Spleen (tissue), 11 donors: ENCODE measurements at regions not wholly inside any gene's neighbourhood (a gene's known extent, or its start where the extent isn't known, plus 50 kb on each side); places are given as distances from the start of the nearest gene placed in this dataset.

Experiments used
- DNase-seq: peaks from one replicate; pipeline ENCODE4 v3.0.0-alpha.2; 2020
- H3K27ac ChIP-seq, 8 donors: fragments of 200-600 bp; sonication (generic) in 7 of 8; 1 replicate in 4 of 8; 2 replicates in 4 of 8; pipeline versions ENCODE4 v1.5.0 to v1.8.0; 2016 to 2021; ENCODE audit warnings: inconsistent platforms in 4 of 8, mild to moderate bottlenecking in 4 of 8, moderate library complexity in 1 of 8
- H3K27me3 ChIP-seq, 7 donors: fragments of 200-600 bp; sonication (generic) in 6 of 7; replicated peaks in 1 of 7; 1 replicate in 4 of 7; 2 replicates in 3 of 7; pipeline versions ENCODE4 v1.5.0 to v1.8.0; 2016 to 2021; ENCODE audit warnings: inconsistent platforms in 3 of 7, mild to moderate bottlenecking in 1 of 7
- H3K36me3 ChIP-seq, 6 donors: fragments of 200-600 bp; sonication (generic) in 5 of 6; 1 replicate in 4 of 6; 2 replicates in 2 of 6; pipeline versions ENCODE4 v1.5.0 to v1.8.0; 2016 to 2021; ENCODE audit warnings: inconsistent platforms in 2 of 6
- H3K4me1 ChIP-seq, 6 donors: fragments of 200-600 bp; sonication (generic) in 5 of 6; 1 replicate in 3 of 6; 2 replicates in 3 of 6; pipeline versions ENCODE4 v1.5.0 to v1.8.0; 2016 to 2021; ENCODE audit warnings: inconsistent platforms in 3 of 6
- H3K4me3 ChIP-seq, 8 donors: fragments of 200-600 bp; sonication (generic) in 7 of 8; 1 replicate in 4 of 8; 2 replicates in 4 of 8; pipeline versions ENCODE4 v1.5.0 to v1.8.0; 2016 to 2021; ENCODE audit warnings: inconsistent platforms in 4 of 8, mild to moderate bottlenecking in 4 of 8, moderate library complexity in 2 of 8
- H3K9me3 ChIP-seq, 8 donors: fragments of 200-600 bp; sonication (generic) in 7 of 8; 1 replicate in 4 of 8; 2 replicates in 4 of 8; pipeline versions ENCODE4 v1.5.0 to v1.8.0; 2016 to 2021; ENCODE audit warnings: inconsistent platforms in 4 of 8
- POLR2A ChIP-seq, 3 donors: fragments of 450-650 bp; IDR thresholded peaks; one replicate each; pipeline ENCODE4 v1.5.1; 2017; ENCODE audit warnings: antibody characterized with exemption in 3 of 3, mild to moderate bottlenecking in 1 of 3
- POLR2AphosphoS5 ChIP-seq, 3 donors: sonication (generic); formaldehyde crosslinking; IDR thresholded peaks; one replicate each; pipeline ENCODE4 v1.5.1; 2017; ENCODE audit warnings: antibody characterized with exemption in 3 of 3
- whole genome bisulfite sequencing, 5 donors: extraction: QIAGEN DNeasy Blood & Tissue Kit in 3 of 5; methylation state at CpG; one replicate each; pipeline versions ENCODE4 v1.1.5 to v1.1.7; 2013 to 2018; 5-methylcytosine and 5-hydroxymethylcytosine counted together
- intact Hi-C: fragments of 100-400 bp; cut with DNase I; formaldehyde crosslinking; loops from one replicate; pipeline ENCODE4 v1.15.0; 2023; ENCODE audit warnings: low total_unique reads
- TF ChIP-seq, protein P1 (sequence below), 11 experiments: fragments of 200-600 bp in 7 of 11; fragments of 450-650 bp in 4 of 11; sonication (generic) in 4 of 11; IDR thresholded peaks in 8 of 11; conservative IDR thresholded peaks in 3 of 11; 1 replicate in 7 of 11; 2 replicates in 4 of 11; pipeline versions ENCODE4 v1.4.0 to v1.8.0; 2016 to 2021; ENCODE audit warnings: antibody characterized with exemption in 11 of 11, inconsistent platforms in 4 of 11, mild to moderate bottlenecking in 1 of 11
- donor health status: healthy with polysubstance abuse.
- donor health status: DM: no; HTN: no; CAD: no; lungs with moderate emphysema.
- donor health status: DM: no; HTN: no; CAD: no.
- donor health status: Bipolar disorder and iron deficiency.
- donor health status: healthy.
- donor health status: DM: no; HTN: no; CAD: no.
- donor health status: DM: yes; HTN: yes; CAD: no.

GRCh38 chr7:52254396-52255010, 780.9 kb upstream of the POM121L12 start:
- intact Hi-C loops: no loop called here
- TF ChIP-seq POLR2AphosphoS5 (IDR thresholded peaks at IDR 0.05): no peak
- TF ChIP-seq, protein P1, sequence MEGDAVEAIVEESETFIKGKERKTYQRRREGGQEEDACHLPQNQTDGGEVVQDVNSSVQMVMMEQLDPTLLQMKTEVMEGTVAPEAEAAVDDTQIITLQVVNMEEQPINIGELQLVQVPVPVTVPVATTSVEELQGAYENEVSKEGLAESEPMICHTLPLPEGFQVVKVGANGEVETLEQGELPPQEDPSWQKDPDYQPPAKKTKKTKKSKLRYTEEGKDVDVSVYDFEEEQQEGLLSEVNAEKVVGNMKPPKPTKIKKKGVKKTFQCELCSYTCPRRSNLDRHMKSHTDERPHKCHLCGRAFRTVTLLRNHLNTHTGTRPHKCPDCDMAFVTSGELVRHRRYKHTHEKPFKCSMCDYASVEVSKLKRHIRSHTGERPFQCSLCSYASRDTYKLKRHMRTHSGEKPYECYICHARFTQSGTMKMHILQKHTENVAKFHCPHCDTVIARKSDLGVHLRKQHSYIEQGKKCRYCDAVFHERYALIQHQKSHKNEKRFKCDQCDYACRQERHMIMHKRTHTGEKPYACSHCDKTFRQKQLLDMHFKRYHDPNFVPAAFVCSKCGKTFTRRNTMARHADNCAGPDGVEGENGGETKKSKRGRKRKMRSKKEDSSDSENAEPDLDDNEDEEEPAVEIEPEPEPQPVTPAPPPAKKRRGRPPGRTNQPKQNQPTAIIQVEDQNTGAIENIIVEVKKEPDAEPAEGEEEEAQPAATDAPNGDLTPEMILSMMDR (IDR thresholded peaks at IDR 0.05 in 8 of 11, conservative IDR thresholded peaks at IDR 0.05 in 3 of 11): no peak
- TF ChIP-seq POLR2A (IDR thresholded peaks at IDR 0.05): no peak
- WGBS, 5 donors: 55 to 70% (median 60%) methylated on average over 4 of the region's 4 CpGs
- H3K36me3 ChIP-seq: no peaks in the 10 kb centered on the region
- H3K27me3 ChIP-seq: no peaks in the 10 kb centered on the region
- H3K9me3 ChIP-seq: peaks cover 0 to 15% (median 3%) of the 10 kb centered on the region in 8 donors
- no peak overlapping the region for H3K27ac ChIP-seq
- DNase-seq: no peak
- H3K4me1 ChIP-seq: no peaks in the 10 kb centered on the region
- H3K4me3 ChIP-seq: no peak overlapping the region

DNA sequence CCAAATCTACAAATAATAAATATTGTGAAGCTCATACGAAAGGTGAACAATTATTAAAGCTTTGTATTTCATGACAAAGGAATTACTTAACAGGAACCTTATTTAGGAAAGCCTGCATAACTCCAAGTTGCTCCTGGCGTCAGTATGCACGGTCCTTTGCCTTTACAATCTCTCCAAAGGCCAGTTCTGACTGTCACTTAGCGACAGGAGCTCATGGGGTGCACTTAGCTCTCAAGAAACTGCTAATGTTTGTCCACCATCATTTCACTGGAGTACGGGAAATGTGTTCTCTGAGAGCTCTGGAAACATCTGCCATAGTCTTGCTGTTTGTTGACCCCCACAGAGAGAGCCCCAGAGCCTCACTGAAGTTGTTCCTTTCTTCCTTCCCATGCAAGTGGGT, 781.5 kb upstream of the POM121L12 start:
- Histone ChIP-seq H3K36me3 (no peaks in the 10 kb centered on the region), H3K27ac (no peak overlapping the region), H3K9me3 (peaks cover 0 to 15% (median 3%) of the 10 kb centered on the region in 8 donors), H3K27me3 (no peaks in the 10 kb centered on the region), H3K4me1 (no peaks in the 10 kb centered on the region), H3K4me3 (no peak overlapping the region)
- DNase-seq: no peak
- TF ChIP-seq, protein P1 (IDR thresholded peaks at IDR 0.05 in 8 of 11, conservative IDR thresholded peaks at IDR 0.05 in 3 of 11): no peak
- no peak for TF ChIP-seq POLR2AphosphoS5 (IDR thresholded peaks at IDR 0.05)
- TF ChIP-seq POLR2A (IDR thresholded peaks at IDR 0.05): no peak
- intact Hi-C loops: no loop called here
- WGBS, 5 donors: 55 to 72% (median 56%) methylated on average over 5 of the region's 5 CpGs

DNA sequence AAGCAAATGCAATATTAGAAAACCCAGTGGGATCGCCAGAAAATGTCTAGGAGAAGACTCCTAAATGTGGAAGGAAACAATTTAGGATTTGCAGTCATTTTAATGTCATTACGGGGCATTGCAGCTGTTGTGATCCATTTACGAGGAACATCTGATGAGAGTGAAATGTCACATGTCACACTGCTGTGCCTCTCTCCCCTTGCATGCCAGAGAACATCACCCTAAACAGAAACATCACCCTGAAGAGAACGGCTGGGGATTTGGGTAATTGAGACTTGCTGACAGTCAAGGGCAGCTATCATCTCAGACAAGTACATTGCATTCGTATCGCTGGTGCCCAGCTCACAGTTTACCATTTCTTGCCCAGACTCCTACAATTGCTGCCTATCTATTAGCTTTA, 785.7 kb upstream of the POM121L12 start:
- TF ChIP-seq POLR2AphosphoS5 (IDR thresholded peaks at IDR 0.05) (no peak), POLR2A (IDR thresholded peaks at IDR 0.05) (no peak)
- TF ChIP-seq, protein P1 (IDR thresholded peaks at IDR 0.05 in 8 of 11, conservative IDR thresholded peaks at IDR 0.05 in 3 of 11): no peak
- Histone ChIP-seq H3K9me3 (peaks cover 0 to 17% (median under 1%) of the 10 kb centered on the region in 8 donors), H3K4me1 (no peaks in the 10 kb centered on the region), H3K4me3 (no peak overlapping the region), H3K27me3 (no peaks in the 10 kb centered on the region), H3K27ac (no peak overlapping the region), H3K36me3 (no peaks in the 10 kb centered on the region)
- 64 to 83% (median 73%) methylated on average over 6 of the region's 6 CpGs for WGBS, 5 donors
- intact Hi-C loops: no loop called here
- DNase-seq: no peak

DNA sequence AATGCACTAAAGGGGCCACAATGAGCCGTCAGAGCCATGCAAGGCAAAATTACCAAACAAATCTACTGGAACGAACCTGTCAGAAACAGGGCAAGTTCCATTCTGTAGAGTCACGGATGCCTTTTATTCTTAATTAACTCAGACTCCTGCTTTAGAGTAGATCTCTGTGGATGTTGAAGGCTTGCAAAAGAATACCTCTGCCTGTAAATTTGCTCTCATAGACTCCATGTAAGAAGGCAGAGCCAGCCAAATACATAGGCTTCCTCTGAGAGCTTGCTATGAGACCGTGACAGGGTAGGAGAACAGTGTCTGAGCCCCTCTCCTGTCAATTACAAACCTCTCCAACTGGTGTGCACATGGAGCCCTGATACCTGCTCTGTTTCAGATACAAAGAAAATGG, 787.9 kb upstream of the POM121L12 start:
- 78 to 90% (median 83%) methylated on average over 4 of the region's 4 CpGs for WGBS, 5 donors
- DNase-seq: no peak
- Histone ChIP-seq H3K9me3 (peaks cover 0 to 29% (median 16%) of the 10 kb centered on the region in 8 donors), H3K36me3 (no peaks in the 10 kb centered on the region), H3K27me3 (no peaks in the 10 kb centered on the region), H3K4me3 (no peak overlapping the region), H3K27ac (no peak overlapping the region), H3K4me1 (no peaks in the 10 kb centered on the region)
- intact Hi-C loops: no loop called here
- TF ChIP-seq, protein P1 (IDR thresholded peaks at IDR 0.05 in 8 of 11, conservative IDR thresholded peaks at IDR 0.05 in 3 of 11): no peak
- no peak for TF ChIP-seq POLR2AphosphoS5 (IDR thresholded peaks at IDR 0.05)
- no peak for TF ChIP-seq POLR2A (IDR thresholded peaks at IDR 0.05)
